Stimulated activated effector memory CD8-positive, alpha-beta T cell treated with anti-CD3 and anti-CD28 coated beads, Interleukin-12 subunit alpha, Interleukin-12 subunit beta, amount 100 ng/mL, for 72 hours (primary cell): ENCODE measurements at regions not wholly inside any gene's neighbourhood (a gene's known extent, or its start where the extent isn't known, plus 50 kb on each side); places are given as distances from the start of the nearest gene placed in this dataset.
"Not testable (repeated sequence)": the region's sequence is repeated elsewhere in the genome, so short reads cannot be mapped to it uniquely, and the experiment has no call there.

Source experiments
- ATAC-seq: fragments of 150-1000 bp; cut with Tn5 transposase; 2 replicates; pipeline ENCODE4 v1.10.0; 2021
- DNase-seq, 2 donors: peaks; one replicate each; pipeline ENCODE4 v3.0.0; 2021 to 2022; ENCODE audit warnings: low spot score in 2 of 2
- H3K27ac Mint-ChIP-seq: one replicate; pipeline ENCODE4 v1.8.0; 2022; ENCODE audit warnings: mild to moderate bottlenecking, mixed read lengths
- H3K36me3 Mint-ChIP-seq: one replicate; pipeline ENCODE4 v1.8.0; 2022; ENCODE audit warnings: mild to moderate bottlenecking, mixed read lengths
- H3K4me1 Mint-ChIP-seq: one replicate; pipeline ENCODE4 v1.8.0; 2022; ENCODE audit warnings: mixed read lengths
- H3K4me3 Mint-ChIP-seq: one replicate; pipeline ENCODE4 v1.8.0; 2022; ENCODE audit warnings: mild to moderate bottlenecking, mixed read lengths
- H3K9me3 Mint-ChIP-seq: one replicate; pipeline ENCODE4 v1.8.0; 2022; ENCODE audit warnings: mixed read lengths

DNA sequence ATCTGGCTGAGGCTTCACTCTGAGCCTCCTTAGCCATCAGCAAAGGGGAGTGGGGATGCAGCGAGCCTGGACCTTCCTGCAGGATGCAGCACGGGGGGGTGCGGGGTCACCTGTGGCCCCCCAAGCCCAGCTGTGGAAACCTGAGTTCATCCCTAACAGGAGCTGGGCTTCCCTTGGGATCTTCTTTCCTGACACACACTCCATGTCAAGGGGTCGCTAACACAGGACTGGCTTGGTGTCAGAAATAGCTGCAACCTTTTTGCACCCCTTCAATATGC is 174.7 kb downstream of the RTP5 start:
- no peak for ATAC-seq
- H3K36me3 Mint-ChIP-seq: no peaks in the 10 kb centered on the region
- DNase-seq: no peak
- H3K9me3 Mint-ChIP-seq: no peaks in the 10 kb centered on the region
- no peak overlapping the region for H3K27ac Mint-ChIP-seq
- no peak overlapping the region for H3K4me3 Mint-ChIP-seq
- H3K4me1 Mint-ChIP-seq: no peaks in the 10 kb centered on the region

GRCh38 chr2:242045596-242046144 is 176.1 kb downstream of the RTP5 start:
- H3K4me3 Mint-ChIP-seq, ATAC-seq, DNase-seq, H3K9me3 Mint-ChIP-seq, H3K27ac Mint-ChIP-seq, H3K36me3 Mint-ChIP-seq, H3K4me1 Mint-ChIP-seq: not testable (repeated sequence)

- no peaks in the 10 kb centered on the region for H3K36me3 Mint-ChIP-seq
- H3K9me3 Mint-ChIP-seq: no peaks in the 10 kb centered on the region
- H3K27ac Mint-ChIP-seq: no peak overlapping the region
- ATAC-seq (no peak), DNase-seq (no peak)
- no peak overlapping the region for H3K4me3 Mint-ChIP-seq
- no peaks in the 10 kb centered on the region for H3K4me1 Mint-ChIP-seq
Measured at GRCh38 chr2:242046206-242046826, 176.8 kb downstream of the RTP5 start.

DNA sequence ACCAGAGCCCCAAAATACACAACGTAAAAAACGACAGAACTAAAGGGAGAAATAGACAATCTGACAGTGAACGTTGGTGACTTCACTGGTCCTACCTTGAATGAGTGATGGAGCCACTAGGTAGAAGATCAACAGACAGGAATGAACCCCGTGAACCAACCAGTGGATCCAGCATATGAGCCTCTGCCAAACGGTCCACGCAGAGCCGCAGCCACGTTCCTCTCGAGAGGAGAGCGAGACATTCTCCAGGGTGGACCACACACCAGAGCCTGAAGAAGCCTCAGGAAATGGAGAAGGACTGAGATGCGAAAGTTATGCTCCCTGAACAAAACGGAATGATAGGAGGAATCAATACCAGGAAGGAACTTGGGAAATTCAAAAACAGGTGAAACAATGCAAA is 178.4 kb downstream of the RTP5 start:
- no peak for ATAC-seq
- Mint-ChIP-seq H3K4me1 (peaks cover 5% of the 10 kb centered on the region), H3K9me3 (no peaks in the 10 kb centered on the region), H3K4me3 (no peak overlapping the region), H3K36me3 (no peaks in the 10 kb centered on the region), H3K27ac (no peak overlapping the region)
- DNase-seq: no peak

- Mint-ChIP-seq H3K27ac (no peak overlapping the region), H3K9me3 (no peaks in the 10 kb centered on the region), H3K36me3 (no peaks in the 10 kb centered on the region), H3K4me3 (no peak overlapping the region), H3K4me1 (peaks cover 5% of the 10 kb centered on the region)
- ATAC-seq: no peak
- no peak for DNase-seq
Measured at GRCh38 chr2:242048479-242048878, 178.9 kb downstream of the RTP5 start.

DNA sequence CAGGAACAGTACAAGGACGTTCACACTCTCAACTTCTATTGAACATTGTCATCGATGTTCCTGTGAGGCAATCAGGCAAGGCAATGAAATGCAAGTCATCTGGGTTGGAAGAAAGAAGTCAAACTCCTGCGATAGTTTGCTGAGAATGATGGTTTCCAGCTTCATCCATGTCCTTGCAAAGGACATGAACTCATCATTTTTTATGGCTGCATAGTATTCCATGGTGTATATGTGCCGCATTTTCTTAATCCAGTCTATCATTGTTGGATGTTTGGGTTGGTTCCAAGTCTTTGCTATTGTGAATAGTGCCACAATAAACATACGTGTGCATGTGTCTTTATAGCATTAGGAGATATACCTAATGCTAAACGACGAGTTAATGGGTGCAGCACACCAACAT is 180.0 kb downstream of the RTP5 start:
- H3K4me3 Mint-ChIP-seq, H3K9me3 Mint-ChIP-seq, H3K4me1 Mint-ChIP-seq, H3K27ac Mint-ChIP-seq, H3K36me3 Mint-ChIP-seq, ATAC-seq, DNase-seq: not testable (repeated sequence)

GRCh38 chr2:242051463-242051862 is 181.9 kb downstream of the RTP5 start:
- H3K27ac Mint-ChIP-seq: no peak overlapping the region
- ATAC-seq (no peak), DNase-seq (no peak)
- peaks cover 5% of the 10 kb centered on the region for H3K4me1 Mint-ChIP-seq
- no peaks in the 10 kb centered on the region for H3K9me3 Mint-ChIP-seq
- no peaks in the 10 kb centered on the region for H3K36me3 Mint-ChIP-seq
- no peak overlapping the region for H3K4me3 Mint-ChIP-seq

DNA sequence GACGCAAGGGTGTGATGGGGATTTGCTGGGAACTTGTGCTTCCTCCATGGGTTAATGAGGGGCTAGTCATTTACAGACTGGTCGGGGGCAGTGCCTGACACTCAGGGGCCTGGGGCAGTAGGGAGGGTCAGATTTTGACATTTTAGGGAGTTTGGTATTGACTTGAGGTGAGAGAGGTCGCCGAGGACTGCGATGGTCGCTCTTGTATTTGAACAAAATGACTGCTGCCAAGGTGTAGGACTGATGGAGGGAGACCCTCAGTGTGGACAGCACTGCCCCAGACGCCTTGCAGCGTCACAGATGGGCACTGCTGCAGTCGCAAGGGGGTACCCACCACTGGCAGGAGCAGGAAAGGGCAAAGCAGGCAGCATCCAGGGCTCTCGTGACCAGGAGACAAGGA is 182.9 kb downstream of the RTP5 start:
- Mint-ChIP-seq H3K9me3 (no peaks in the 10 kb centered on the region), H3K36me3 (no peaks in the 10 kb centered on the region), H3K27ac (no peak overlapping the region), H3K4me1 (peaks cover 5% of the 10 kb centered on the region), H3K4me3 (no peak overlapping the region)
- ATAC-seq (no peak), DNase-seq (no peak)

DNA sequence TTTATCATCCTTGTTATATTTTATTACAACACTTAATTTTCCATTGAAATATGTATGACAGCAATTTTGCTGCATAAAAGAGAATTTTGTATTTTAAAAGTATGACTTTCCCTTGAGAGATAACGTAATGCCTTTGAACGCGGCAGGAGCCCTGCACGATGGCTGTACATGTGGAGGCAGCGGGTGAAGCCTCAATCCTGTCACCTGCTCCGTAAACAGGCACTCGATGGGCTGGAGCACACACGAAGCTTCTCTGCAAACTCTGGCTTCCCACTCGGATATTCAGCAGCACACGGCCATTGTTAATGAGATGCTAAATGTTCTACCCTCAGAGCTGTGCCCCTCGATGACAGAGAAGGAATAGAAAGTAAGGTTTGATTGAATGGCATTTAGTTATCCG is 184.4 kb downstream of the RTP5 start:
- Mint-ChIP-seq H3K4me1 (peaks cover 5% of the 10 kb centered on the region), H3K36me3 (no peaks in the 10 kb centered on the region), H3K4me3 (no peak overlapping the region), H3K9me3 (no peaks in the 10 kb centered on the region), H3K27ac (no peak overlapping the region)
- no peak for DNase-seq
- no peak for ATAC-seq

GRCh38 chr2:242054406-242054805 is 184.9 kb downstream of the RTP5 start:
- H3K4me1 Mint-ChIP-seq: peaks cover 5% of the 10 kb centered on the region
- ATAC-seq (no peak), DNase-seq (no peak)
- no peaks in the 10 kb centered on the region for H3K9me3 Mint-ChIP-seq
- no peaks in the 10 kb centered on the region for H3K36me3 Mint-ChIP-seq
- H3K4me3 Mint-ChIP-seq: no peak overlapping the region
- H3K27ac Mint-ChIP-seq: no peak overlapping the region

- H3K4me3 Mint-ChIP-seq: no peak overlapping the region
- no peak for ATAC-seq
- H3K9me3 Mint-ChIP-seq: no peaks in the 10 kb centered on the region
- no peak overlapping the region for H3K27ac Mint-ChIP-seq
- DNase-seq: no peak
- no peaks in the 10 kb centered on the region for H3K36me3 Mint-ChIP-seq
- peaks cover 5% of the 10 kb centered on the region for H3K4me1 Mint-ChIP-seq
Measured at GRCh38 chr2:242054881-242055801, 185.6 kb downstream of the RTP5 start.

GRCh38 chr2:242056026-242056425 is 186.5 kb downstream of the RTP5 start:
- H3K27ac Mint-ChIP-seq: no peak overlapping the region
- H3K4me3 Mint-ChIP-seq: no peak overlapping the region
- no peak for ATAC-seq
- DNase-seq: no peak
- H3K9me3 Mint-ChIP-seq: no peaks in the 10 kb centered on the region
- no peaks in the 10 kb centered on the region for H3K36me3 Mint-ChIP-seq
- peaks cover 5% of the 10 kb centered on the region for H3K4me1 Mint-ChIP-seq

- H3K9me3 Mint-ChIP-seq: no peaks in the 10 kb centered on the region
- H3K4me3 Mint-ChIP-seq: no peak overlapping the region
- H3K36me3 Mint-ChIP-seq: no peaks in the 10 kb centered on the region
- H3K27ac Mint-ChIP-seq: no peak overlapping the region
- DNase-seq (no peak), ATAC-seq (no peak)
- H3K4me1 Mint-ChIP-seq: peaks cover 5% of the 10 kb centered on the region
Measured at GRCh38 chr2:242056785-242057184, 187.3 kb downstream of the RTP5 start.

GRCh38 chr2:242057379-242058040 is 188.0 kb downstream of the RTP5 start:
- Mint-ChIP-seq H3K27ac (no peak overlapping the region), H3K9me3 (no peaks in the 10 kb centered on the region)

GRCh38 chr2:242058116-242058680 is 188.7 kb downstream of the RTP5 start:
- no peak for DNase-seq
- H3K36me3 Mint-ChIP-seq: no peaks in the 10 kb centered on the region
- H3K9me3 Mint-ChIP-seq: no peaks in the 10 kb centered on the region
- no peak for ATAC-seq
- H3K4me3 Mint-ChIP-seq: no peak overlapping the region
- H3K4me1 Mint-ChIP-seq: no peaks in the 10 kb centered on the region
- no peak overlapping the region for H3K27ac Mint-ChIP-seq

More at GRCh38 chr2:242057379-242058040, 188.0 kb downstream of the RTP5 start:
- ATAC-seq (no peak), DNase-seq (no peak)
- H3K4me3 Mint-ChIP-seq: no peak overlapping the region
- H3K36me3 Mint-ChIP-seq: no peaks in the 10 kb centered on the region
- H3K4me1 Mint-ChIP-seq: peaks cover 3% of the 10 kb centered on the region
